K562 (cell line): ENCODE measurements at regions not wholly inside any gene's neighbourhood (a gene's known extent, or its start where the extent isn't known, plus 50 kb on each side); places are given as distances from the start of the nearest gene placed in this dataset.

Source experiments
- ATAC-seq: fragments of 200-7000 bp; cut with Tn5 transposase; 3 replicates; pipeline ENCODE4 v1.9.1; 2020; ENCODE audit warnings: moderate library complexity
- BruUV-seq: library from RNA; stranded (reverse); fragments of 400-500 nt; replicated peaks from 2 replicates; lab custom pipeline; 2021; lab: Mats Ljungman, UMichigan
- CTCF ChIA-PET: fragments of 300-600 bp; formaldehyde crosslinking; extraction: SDS; loops from one replicate; lab custom pipeline; 2021; ENCODE audit warnings: low intra/inter-chr PET ratio; lab: Yijun Ruan, JAX
- POLR2A ChIA-PET: fragments of 300-600, 350-650 bp; sonication (Branson Sonifier 250); formaldehyde crosslinking; extraction: SDS; loops from one replicate; lab custom pipeline; 2021; ENCODE audit warnings: antibody characterized with exemption, inconsistent platforms; lab: Yijun Ruan, JAX
- DNase-seq, 4 experiments: peaks; one replicate each; pipeline versions ENCODE4 v3.0.0 to v3.0.0-alpha.2; 2011 to 2018; ENCODE audit warnings: low spot score in 3 of 4, mixed read lengths in 3 of 4; ENCODE audit errors: extremely low read depth in 1 of 4
- FAIRE-seq: peaks from 2 replicates; lab custom pipeline; 2011; peaks lifted over from hg19 to GRCh38; lab: Jason Lieb, UNC
- H2AFZ ChIP-seq: 2 replicates; pipeline ENCODE4 v1.6.0; 2011; ENCODE audit warnings: low read depth, low read length, control low read depth, inconsistent platforms
- H3K27ac ChIP-seq: fragments of 200-600 bp; 3 replicates; pipeline ENCODE4 v1.8.0; 2011; ENCODE audit warnings: low read depth, mild to moderate bottlenecking, control low read depth, inconsistent platforms, low read length, moderate library complexity, mixed read lengths; ENCODE audit errors: extremely low read depth
- H3K27me3 ChIP-seq, 2 experiments: fragments of 300-600 bp in 1 of 2; 2 replicates in 1 of 2; 3 replicates in 1 of 2; pipeline versions ENCODE4 v1.6.0 to v1.8.0; 2011; ENCODE audit warnings: inconsistent platforms in 2 of 2, low read length in 2 of 2, mild to moderate bottlenecking in 1 of 2, mixed read lengths in 1 of 2, moderate library complexity in 1 of 2; ENCODE audit not compliant: control insufficient read depth in 2 of 2, insufficient read depth in 2 of 2
- H3K36me3 ChIP-seq: fragments of 300-600 bp; 3 replicates; pipeline ENCODE4 v1.8.0; 2011; ENCODE audit warnings: mild to moderate bottlenecking, low read length, inconsistent platforms; ENCODE audit not compliant: control insufficient read depth, insufficient read depth
- H3K4me1 ChIP-seq, 2 experiments: fragments of 200-600 bp in 1 of 2; replicated peaks in 1 of 2; 2 replicates in 1 of 2; 3 replicates in 1 of 2; pipeline versions ENCODE4 v1.5.1 to v1.8.0; 2011; ENCODE audit warnings: inconsistent platforms in 2 of 2, low read length in 2 of 2, mild to moderate bottlenecking in 1 of 2, mixed read lengths in 1 of 2, moderate library complexity in 1 of 2; ENCODE audit not compliant: control insufficient read depth in 2 of 2, insufficient read depth in 2 of 2
- H3K4me2 ChIP-seq: 2 replicates; pipeline ENCODE4 v1.6.1; 2011; ENCODE audit warnings: low read length, control low read depth, inconsistent platforms, mixed read lengths; ENCODE audit not compliant: insufficient read depth
- H3K4me3 ChIP-seq: fragments of 200-600 bp; sonication (generic), shearing (Covaris generic); 2 replicates; pipeline ENCODE4 v1.5.1; 2016; ENCODE audit warnings: control low read depth, inconsistent platforms
- H3K79me2 ChIP-seq: fragments of 200-600 bp; 3 replicates; pipeline ENCODE4 v1.8.0; 2011; ENCODE audit warnings: low read length, inconsistent platforms; ENCODE audit not compliant: control insufficient read depth, insufficient read depth
- H3K9ac ChIP-seq, 2 experiments: 2 replicates each; pipeline versions ENCODE4 v1.6.0 to v1.6.1; 2011; ENCODE audit warnings: low read depth in 2 of 2, low read length in 2 of 2, control low read depth in 1 of 2, inconsistent platforms in 1 of 2, mild to moderate bottlenecking in 1 of 2, mixed read lengths in 1 of 2; ENCODE audit not compliant: insufficient read depth in 1 of 2
- H3K9me1 ChIP-seq: one replicate; pipeline ENCODE4 v1.6.0; 2011; ENCODE audit warnings: inconsistent platforms, mild to moderate bottlenecking, low read length, moderate library complexity; ENCODE audit not compliant: control insufficient read depth, insufficient read depth
- H3K9me3 ChIP-seq: replicated peaks from 2 replicates; pipeline ENCODE4 v1.5.1; 2011; ENCODE audit warnings: low read depth, low read length, inconsistent platforms; ENCODE audit not compliant: control insufficient read depth, insufficient read depth
- H4K20me1 ChIP-seq: replicated peaks from 2 replicates; pipeline ENCODE4 v1.6.1; 2011; ENCODE audit warnings: low read length, inconsistent platforms, mixed read lengths; ENCODE audit not compliant: control insufficient read depth, insufficient read depth
- DACH1 ChIP-seq: fragments of 450-650 bp; IDR thresholded peaks from 2 replicates; pipeline ENCODE4 v1.6.1; 2018; ENCODE audit not compliant: partially characterized antibody
- ELF2 ChIP-seq: fragments of 250-450 bp; sonication (Bioruptor Pico); IDR thresholded peaks from 2 replicates; pipeline ENCODE4 v1.5.0; 2021; ENCODE audit warnings: mild to moderate bottlenecking
- FOXM1 ChIP-seq, 2 experiments: fragments of 450-650 bp in 1 of 2; sonication (generic) in 1 of 2; formaldehyde crosslinking in 1 of 2; IDR thresholded peaks; 2 replicates each; pipeline versions ENCODE4 v1.6.1 to v1.9.0; 2017 to 2022; ENCODE audit warnings: low read depth in 2 of 2, mild to moderate bottlenecking in 2 of 2, missing genetic modification reagents in 1 of 2, moderate library complexity in 1 of 2
- HDAC1 ChIP-seq, 2 experiments: fragments of 450-650 bp; IDR thresholded peaks; 2 replicates each; pipeline ENCODE4 v1.6.1; 2016 to 2017; ENCODE audit warnings: inconsistent platforms in 1 of 2, mild to moderate bottlenecking in 1 of 2, moderate library complexity in 1 of 2
- KHSRP ChIP-seq: fragments of 450-650 bp; IDR thresholded peaks from 2 replicates; pipeline ENCODE4 v1.6.1; 2017
- SNIP1 ChIP-seq: fragments of 450-650 bp; IDR thresholded peaks from 2 replicates; pipeline ENCODE4 v1.7.1; 2017; ENCODE audit warnings: low read depth, mild to moderate bottlenecking
- STAT5B ChIP-seq: fragments of 250-450 bp; sonication (Bioruptor Pico); IDR thresholded peaks from 2 replicates; pipeline ENCODE4 v1.8.0; 2021; ENCODE audit warnings: mild to moderate bottlenecking, inconsistent platforms
- TAF7 ChIP-seq: fragments of 450-650 bp; IDR thresholded peaks from 2 replicates; pipeline ENCODE4 v1.6.1; 2016; ENCODE audit warnings: missing genetic modification characterization, missing compliant biosample characterization
- TOE1 ChIP-seq, 2 experiments: fragments of 450-650 bp in 1 of 2; sonication (generic) in 1 of 2; formaldehyde crosslinking in 1 of 2; IDR thresholded peaks; 2 replicates each; pipeline versions ENCODE4 v1.7.1 to v1.8.0; 2016 to 2022; ENCODE audit warnings: borderline replicate concordance in 2 of 2, mild to moderate bottlenecking in 2 of 2, antibody characterized with exemption in 1 of 2, inconsistent platforms in 1 of 2, low read depth in 1 of 2, missing genetic modification reagents in 1 of 2, moderate library complexity in 1 of 2
- XRCC3 ChIP-seq: fragments of 450-650 bp; IDR thresholded peaks from 2 replicates; pipeline ENCODE4 v1.6.1; 2017; ENCODE audit warnings: mild to moderate bottlenecking, moderate library complexity
- ZNF263 ChIP-seq: sonication (generic); formaldehyde crosslinking; IDR thresholded peaks from 2 replicates; pipeline ENCODE4 v1.8.0; 2022; ENCODE audit warnings: mild to moderate bottlenecking, missing genetic modification reagents, borderline replicate concordance
- ZNF316 ChIP-seq: fragments of 450-650 bp; IDR thresholded peaks from 2 replicates; pipeline ENCODE4 v1.6.1; 2016
- WGBS: fragments of 100-300 bp; shearing (Covaris generic); methylation state at CpG from one replicate; pipeline ENCODE4 v1.1.6; 2016; ENCODE audit warnings: low coverage, mixed read lengths; ENCODE audit not compliant: insufficient coverage; ENCODE audit errors: missing lambda C conversion rate; 5-methylcytosine and 5-hydroxymethylcytosine counted together
- in situ Hi-C: fragments of 300-500 bp; cut with MboI; formaldehyde crosslinking; loops from 4 replicates; pipeline ENCODE4 v1.15.0; 2018; ENCODE audit warnings: inconsistent platforms, mixed read lengths
- intact Hi-C: fragments of 100-400 bp; cut with micrococcal nuclease; formaldehyde crosslinking; loops from 2 replicates; pipeline ENCODE4 v1.14.2; 2022
- TF ChIP-seq, protein P1 (sequence below): sonication (generic); formaldehyde crosslinking; IDR thresholded peaks from 2 replicates; pipeline ENCODE4 v1.8.1; 2022; ENCODE audit warnings: missing genetic modification reagents

DNA sequence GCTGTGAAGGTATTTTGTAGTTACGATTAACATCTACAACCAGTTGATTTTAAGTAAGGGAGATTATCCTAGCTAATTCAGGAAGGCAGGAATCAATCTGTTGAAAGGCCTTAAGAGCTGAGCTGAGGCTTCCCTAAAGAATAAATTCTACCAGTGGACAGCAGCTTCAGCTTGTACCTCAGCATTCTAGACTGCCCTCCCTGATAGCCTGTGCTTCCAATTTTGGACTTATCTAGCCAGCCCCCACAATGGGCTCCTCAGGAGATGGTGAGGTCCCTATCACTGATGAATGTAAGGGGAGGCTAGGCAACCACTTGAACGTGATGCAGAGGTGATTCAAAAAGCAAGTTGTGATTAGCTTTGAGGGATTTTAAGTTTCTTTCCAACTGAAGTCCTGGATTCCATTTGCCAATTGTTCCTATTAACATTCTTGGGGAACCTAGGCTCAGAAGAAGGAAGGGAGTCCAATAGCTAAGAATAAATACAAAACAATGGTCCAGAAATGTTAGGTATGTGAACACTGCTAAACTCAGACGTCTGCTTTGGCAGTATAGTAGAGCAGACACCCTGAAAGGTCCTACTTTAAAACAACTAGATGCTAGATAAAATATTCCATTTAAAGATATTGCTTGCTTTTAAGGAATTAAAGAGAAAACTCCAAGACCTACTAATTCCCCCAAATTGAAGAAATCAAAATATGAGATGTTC, 404.3 kb upstream of the TENM4 start (continued):
- no peak for TF ChIP-seq TOE1 (IDR thresholded peaks at IDR 0.05; ENCODE audit: borderline replicate concordance)
- TF ChIP-seq TOE1 (CRISPR knock-in tag; IDR thresholded peaks at IDR 0.05; ENCODE audit: borderline replicate concordance, low read depth), result no peak
- no peak for TF ChIP-seq XRCC3
- TF ChIP-seq TAF7 (tag), result no peak

DNA sequence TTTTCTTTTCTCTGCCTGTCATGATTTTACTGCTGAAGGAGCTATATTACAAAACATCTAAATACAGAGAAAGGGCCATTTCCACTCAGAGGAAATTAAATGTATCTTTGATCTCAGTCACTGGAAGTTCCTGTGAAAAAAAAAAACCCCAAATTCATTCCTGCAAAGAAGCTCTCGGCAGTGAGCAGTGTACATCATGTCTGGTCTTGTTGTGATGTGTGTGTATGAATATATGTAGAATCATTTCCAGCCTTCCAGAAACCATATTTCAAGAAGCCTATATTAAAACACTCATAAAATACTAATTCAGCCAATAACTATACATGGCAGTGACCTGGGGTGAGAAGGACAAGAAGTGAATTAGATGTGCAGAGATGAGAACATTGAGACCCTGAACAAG, 393.2 kb upstream of the TENM4 start:
- POLR2A ChIA-PET, result no interaction called here
- Histone ChIP-seq H3K4me1 (no peaks in the 10 kb centered on the region), H3K36me3 (no peaks in the 10 kb centered on the region), H3K9me3 (no peaks in the 10 kb centered on the region), H2AFZ (no peak overlapping the region), H4K20me1 (no peaks in the 10 kb centered on the region), H3K4me2 (no peak overlapping the region), H3K79me2 (no peaks in the 10 kb centered on the region), H3K9me1 (no peaks in the 10 kb centered on the region), H3K27me3 (no peaks in the 10 kb centered on the region), H3K27ac (no peak overlapping the region), H3K9ac (no peak overlapping the region), H3K4me3 (no peak overlapping the region)
- no peak for ATAC-seq
- TF ChIP-seq ZNF263 (CRISPR knock-in tag) (no peak), KHSRP (no peak), DACH1 (no peak), ZNF316 (no peak), FOXM1 (IDR thresholded peaks at IDR 0.05; ENCODE audit: low read depth) (no peak), FOXM1 (CRISPR knock-in tag; IDR thresholded peaks at IDR 0.05; ENCODE audit: low read depth) (no peak), STAT5B (CRISPR knock-in tag) (no peak), ELF2 (no peak), HDAC1 (IDR thresholded peaks at IDR 0.05) (no peak), SNIP1 (no peak)
- TF ChIP-seq, protein P1, sequence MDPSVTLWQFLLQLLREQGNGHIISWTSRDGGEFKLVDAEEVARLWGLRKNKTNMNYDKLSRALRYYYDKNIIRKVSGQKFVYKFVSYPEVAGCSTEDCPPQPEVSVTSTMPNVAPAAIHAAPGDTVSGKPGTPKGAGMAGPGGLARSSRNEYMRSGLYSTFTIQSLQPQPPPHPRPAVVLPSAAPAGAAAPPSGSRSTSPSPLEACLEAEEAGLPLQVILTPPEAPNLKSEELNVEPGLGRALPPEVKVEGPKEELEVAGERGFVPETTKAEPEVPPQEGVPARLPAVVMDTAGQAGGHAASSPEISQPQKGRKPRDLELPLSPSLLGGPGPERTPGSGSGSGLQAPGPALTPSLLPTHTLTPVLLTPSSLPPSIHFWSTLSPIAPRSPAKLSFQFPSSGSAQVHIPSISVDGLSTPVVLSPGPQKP (CRISPR knock-in tag), result no peak
- BruUV-seq, result no TSS peak
- intact Hi-C loops, result no loop called here
- no peak for FAIRE-seq
- no peak for DNase-seq
- WGBS, result 0% methylated on average over 1 of the region's 1 CpG
- in situ Hi-C loops, result no loop called here
- CTCF ChIA-PET, result no interaction called here
